ENCODE measurements at regions not wholly inside any gene's neighbourhood (a gene's known extent, or its start where the extent isn't known, plus 50 kb on each side); places are given as distances from the start of the nearest gene placed in this dataset.

DNA sequence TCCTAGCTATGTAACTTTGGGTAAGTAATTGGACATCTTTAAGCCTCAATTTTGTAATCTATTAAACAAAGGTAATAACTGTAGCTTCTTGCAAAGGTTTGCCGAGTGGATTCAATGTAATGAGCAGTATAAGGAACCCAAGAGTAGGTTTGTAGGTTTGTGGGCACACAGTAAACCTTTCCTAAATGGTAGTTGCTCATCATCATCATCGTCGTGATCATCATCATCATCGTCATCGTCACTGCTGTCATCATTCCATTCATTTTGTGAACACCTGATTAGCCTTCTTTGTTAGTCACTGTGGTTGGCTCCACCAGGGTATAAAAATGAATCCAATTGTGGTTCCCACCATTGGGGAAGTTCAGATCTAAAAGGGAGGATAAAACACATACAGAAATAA, 223.1 kb upstream of the KIRREL3 start:
- TF ChIP-seq ZFP3 (CRISPR knock-in tag; IDR thresholded peaks at IDR 0.05): no peak
- TF ChIP-seq, protein P1, sequence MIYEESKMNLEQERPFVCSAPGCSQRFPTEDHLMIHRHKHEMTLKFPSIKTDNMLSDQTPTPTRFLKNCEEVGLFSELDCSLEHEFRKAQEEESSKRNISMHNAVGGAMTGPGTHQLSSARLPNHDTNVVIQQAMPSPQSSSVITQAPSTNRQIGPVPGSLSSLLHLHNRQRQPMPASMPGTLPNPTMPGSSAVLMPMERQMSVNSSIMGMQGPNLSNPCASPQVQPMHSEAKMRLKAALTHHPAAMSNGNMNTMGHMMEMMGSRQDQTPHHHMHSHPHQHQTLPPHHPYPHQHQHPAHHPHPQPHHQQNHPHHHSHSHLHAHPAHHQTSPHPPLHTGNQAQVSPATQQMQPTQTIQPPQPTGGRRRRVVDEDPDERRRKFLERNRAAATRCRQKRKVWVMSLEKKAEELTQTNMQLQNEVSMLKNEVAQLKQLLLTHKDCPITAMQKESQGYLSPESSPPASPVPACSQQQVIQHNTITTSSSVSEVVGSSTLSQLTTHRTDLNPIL (CRISPR knock-in tag; IDR thresholded peaks at IDR 0.05; ENCODE audit: low read depth): no peak
- TF ChIP-seq TOX (CRISPR knock-in tag; IDR thresholded peaks at IDR 0.05; ENCODE audit: borderline replicate concordance): no peak
- TF ChIP-seq, protein P2, sequence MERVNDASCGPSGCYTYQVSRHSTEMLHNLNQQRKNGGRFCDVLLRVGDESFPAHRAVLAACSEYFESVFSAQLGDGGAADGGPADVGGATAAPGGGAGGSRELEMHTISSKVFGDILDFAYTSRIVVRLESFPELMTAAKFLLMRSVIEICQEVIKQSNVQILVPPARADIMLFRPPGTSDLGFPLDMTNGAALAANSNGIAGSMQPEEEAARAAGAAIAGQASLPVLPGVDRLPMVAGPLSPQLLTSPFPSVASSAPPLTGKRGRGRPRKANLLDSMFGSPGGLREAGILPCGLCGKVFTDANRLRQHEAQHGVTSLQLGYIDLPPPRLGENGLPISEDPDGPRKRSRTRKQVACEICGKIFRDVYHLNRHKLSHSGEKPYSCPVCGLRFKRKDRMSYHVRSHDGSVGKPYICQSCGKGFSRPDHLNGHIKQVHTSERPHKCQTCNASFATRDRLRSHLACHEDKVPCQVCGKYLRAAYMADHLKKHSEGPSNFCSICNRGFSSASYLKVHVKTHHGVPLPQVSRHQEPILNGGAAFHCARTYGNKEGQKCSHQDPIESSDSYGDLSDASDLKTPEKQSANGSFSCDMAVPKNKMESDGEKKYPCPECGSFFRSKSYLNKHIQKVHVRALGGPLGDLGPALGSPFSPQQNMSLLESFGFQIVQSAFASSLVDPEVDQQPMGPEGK (CRISPR knock-in tag; IDR thresholded peaks at IDR 0.05; ENCODE audit: borderline replicate concordance): no peak
- no peak for TF ChIP-seq ZNF565 (CRISPR knock-in tag; conservative IDR thresholded peaks at IDR 0.05; ENCODE audit: low read depth)
- TF ChIP-seq, protein P3, sequence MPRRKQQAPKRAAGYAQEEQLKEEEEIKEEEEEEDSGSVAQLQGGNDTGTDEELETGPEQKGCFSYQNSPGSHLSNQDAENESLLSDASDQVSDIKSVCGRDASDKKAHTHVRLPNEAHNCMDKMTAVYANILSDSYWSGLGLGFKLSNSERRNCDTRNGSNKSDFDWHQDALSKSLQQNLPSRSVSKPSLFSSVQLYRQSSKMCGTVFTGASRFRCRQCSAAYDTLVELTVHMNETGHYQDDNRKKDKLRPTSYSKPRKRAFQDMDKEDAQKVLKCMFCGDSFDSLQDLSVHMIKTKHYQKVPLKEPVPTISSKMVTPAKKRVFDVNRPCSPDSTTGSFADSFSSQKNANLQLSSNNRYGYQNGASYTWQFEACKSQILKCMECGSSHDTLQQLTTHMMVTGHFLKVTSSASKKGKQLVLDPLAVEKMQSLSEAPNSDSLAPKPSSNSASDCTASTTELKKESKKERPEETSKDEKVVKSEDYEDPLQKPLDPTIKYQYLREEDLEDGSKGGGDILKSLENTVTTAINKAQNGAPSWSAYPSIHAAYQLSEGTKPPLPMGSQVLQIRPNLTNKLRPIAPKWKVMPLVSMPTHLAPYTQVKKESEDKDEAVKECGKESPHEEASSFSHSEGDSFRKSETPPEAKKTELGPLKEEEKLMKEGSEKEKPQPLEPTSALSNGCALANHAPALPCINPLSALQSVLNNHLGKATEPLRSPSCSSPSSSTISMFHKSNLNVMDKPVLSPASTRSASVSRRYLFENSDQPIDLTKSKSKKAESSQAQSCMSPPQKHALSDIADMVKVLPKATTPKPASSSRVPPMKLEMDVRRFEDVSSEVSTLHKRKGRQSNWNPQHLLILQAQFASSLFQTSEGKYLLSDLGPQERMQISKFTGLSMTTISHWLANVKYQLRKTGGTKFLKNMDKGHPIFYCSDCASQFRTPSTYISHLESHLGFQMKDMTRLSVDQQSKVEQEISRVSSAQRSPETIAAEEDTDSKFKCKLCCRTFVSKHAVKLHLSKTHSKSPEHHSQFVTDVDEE (CRISPR knock-in tag; IDR thresholded peaks at IDR 0.05): no peak
- no peak for TF ChIP-seq ARNTL (CRISPR knock-in tag; IDR thresholded peaks at IDR 0.05; ENCODE audit: borderline replicate concordance, low read depth)
